GM23338 (cell line): ENCODE measurements at regions not wholly inside any gene's neighbourhood (a gene's known extent, or its start where the extent isn't known, plus 50 kb on each side); places are given as distances from the start of the nearest gene placed in this dataset.

ENCODE experiments used
- ATAC-seq: fragments of 200-7000 bp; cut with Tn5 transposase; 3 replicates; pipeline ENCODE4 v1.9.1; 2020
- DNase-seq: peaks from one replicate; pipeline ENCODE4 v3.0.0-alpha.2; 2015; ENCODE audit warnings: low spot score
- H2AFZ ChIP-seq: fragments of 200-600 bp; sonication (generic); 2 replicates; pipeline ENCODE4 v1.8.0; 2016; ENCODE audit warnings: antibody characterized with exemption, mild to moderate bottlenecking, moderate library complexity
- H3F3A ChIP-seq: fragments of 200-600 bp; sonication (generic); replicated peaks from 2 replicates; pipeline ENCODE4 v1.8.0; 2017; ENCODE audit warnings: antibody characterized with exemption, mixed run types, low read depth
- H3K27ac ChIP-seq: fragments of 200-600 bp; sonication (generic); 2 replicates; pipeline ENCODE4 v1.6.1; 2016; ENCODE audit warnings: low read depth
- H3K27me3 ChIP-seq: fragments of 200-600 bp; sonication (generic); 2 replicates; pipeline ENCODE4 v1.8.0; 2016; ENCODE audit warnings: mild to moderate bottlenecking, mixed run types, moderate library complexity; ENCODE audit not compliant: insufficient read depth
- H3K36me3 ChIP-seq: fragments of 200-600 bp; sonication (generic); 2 replicates; pipeline ENCODE4 v1.8.0; 2016; ENCODE audit warnings: mild to moderate bottlenecking; ENCODE audit not compliant: insufficient read depth
- H3K4me1 ChIP-seq: fragments of 200-600 bp; sonication (generic); 2 replicates; pipeline ENCODE4 v1.8.0; 2016; ENCODE audit warnings: mild to moderate bottlenecking, moderate library complexity; ENCODE audit not compliant: insufficient read depth
- H3K4me2 ChIP-seq: fragments of 200-600 bp; sonication (generic); 2 replicates; pipeline ENCODE4 v1.7.1; 2017; ENCODE audit warnings: mixed run types
- H3K4me3 ChIP-seq: fragments of 200-600 bp; sonication (generic); 2 replicates; pipeline ENCODE4 v1.6.1; 2016; ENCODE audit warnings: mixed run types
- H3K79me2 ChIP-seq: fragments of 200-600 bp; sonication (generic); replicated peaks from 2 replicates; pipeline ENCODE4 v1.8.0; 2017; ENCODE audit warnings: mild to moderate bottlenecking; ENCODE audit not compliant: insufficient read depth
- H3K9me2 ChIP-seq: fragments of 200-600 bp; sonication (generic); 2 replicates; pipeline ENCODE4 v1.8.0; 2017; ENCODE audit not compliant: insufficient read depth
- H4K20me1 ChIP-seq: fragments of 200-600 bp; sonication (generic); replicated peaks from 2 replicates; pipeline ENCODE4 v1.8.0; 2017; ENCODE audit warnings: mild to moderate bottlenecking; ENCODE audit not compliant: insufficient read depth
- H3K27ac Mint-ChIP-seq: 2 replicates; pipeline ENCODE4 v1.8.0; 2020; ENCODE audit warnings: inconsistent platforms, mild to moderate bottlenecking, moderate library complexity, mixed read lengths
- H3K27me3 Mint-ChIP-seq: 3 replicates; pipeline ENCODE4 v1.8.0; 2022; ENCODE audit warnings: low read depth, mild to moderate bottlenecking, moderate library complexity, mixed read lengths, inconsistent platforms; ENCODE audit not compliant: insufficient read depth, poor library complexity
- H3K36me3 Mint-ChIP-seq: 3 replicates; pipeline ENCODE4 v1.8.0; 2021; ENCODE audit warnings: low read depth, mild to moderate bottlenecking, inconsistent platforms, moderate library complexity, mixed read lengths
- H3K4me1 Mint-ChIP-seq: 3 replicates; pipeline ENCODE4 v1.8.0; 2020; ENCODE audit warnings: mild to moderate bottlenecking, inconsistent platforms, mixed read lengths
- H3K4me3 Mint-ChIP-seq: 3 replicates; pipeline ENCODE4 v1.8.0; 2021; ENCODE audit warnings: moderate library complexity, mild to moderate bottlenecking, inconsistent platforms, mixed read lengths
- H3K9me3 Mint-ChIP-seq: 3 replicates; pipeline ENCODE4 v1.8.0; 2020; ENCODE audit warnings: moderate library complexity, mild to moderate bottlenecking, inconsistent platforms, mixed read lengths
- CREB1 ChIP-seq: fragments of 250-450 bp; sonication (Bioruptor Pico); IDR thresholded peaks from 2 replicates; pipeline ENCODE4 v1.5.0; 2020; ENCODE audit warnings: low read depth, mild to moderate bottlenecking, moderate library complexity
- EZH2 ChIP-seq: fragments of 200-600 bp; sonication (generic); IDR thresholded peaks from one replicate; pipeline ENCODE4 v1.8.0; 2017; ENCODE audit warnings: antibody characterized with exemption, mild to moderate bottlenecking, low read depth; ENCODE audit not compliant: unreplicated experiment
- EZH2phosphoT487 ChIP-seq: fragments of 200-600 bp; sonication (generic); IDR thresholded peaks from one replicate; pipeline ENCODE4 v1.8.1; 2018; ENCODE audit warnings: antibody characterized with exemption; ENCODE audit not compliant: unreplicated experiment
- JUNB ChIP-seq: IDR thresholded peaks from one replicate; pipeline ENCODE4 v1.6.1; 2016; ENCODE audit warnings: antibody characterized with exemption; ENCODE audit not compliant: unreplicated experiment
- NANOG ChIP-seq: IDR thresholded peaks from 2 replicates; pipeline ENCODE4 v1.6.1; 2016; ENCODE audit warnings: antibody characterized with exemption, borderline replicate concordance
- POLR2AphosphoS5 ChIP-seq: IDR thresholded peaks from 2 replicates; pipeline ENCODE4 v1.6.1; 2016; ENCODE audit warnings: antibody characterized with exemption, low read depth
- STAT1 ChIP-seq: IDR thresholded peaks from one replicate; pipeline ENCODE4 v1.6.1; 2016; ENCODE audit warnings: antibody characterized with exemption; ENCODE audit not compliant: unreplicated experiment
- ZNF114 ChIP-seq: fragments of 250-450 bp; sonication (Bioruptor Pico); IDR thresholded peaks from 2 replicates; pipeline ENCODE4 v1.5.0; 2020; ENCODE audit warnings: mild to moderate bottlenecking, moderate library complexity
- ZNF331 ChIP-seq: fragments of 250-450 bp; sonication (Bioruptor Pico); IDR thresholded peaks from 2 replicates; pipeline ENCODE4 v1.5.0; 2020; ENCODE audit warnings: low read depth, mild to moderate bottlenecking, moderate library complexity
- TF ChIP-seq, protein P1 (sequence below), 2 experiments: fragments of 200-600 bp in 1 of 2; sonication (generic) in 1 of 2; conservative IDR thresholded peaks; 2 replicates each; pipeline versions ENCODE4 v1.5.1 to v1.6.1; 2016 to 2017; ENCODE audit warnings: antibody characterized with exemption in 2 of 2, low read depth in 2 of 2, mild to moderate bottlenecking in 2 of 2, moderate library complexity in 1 of 2
- TF ChIP-seq, protein P2 (sequence below): IDR thresholded peaks from 2 replicates; pipeline ENCODE4 v1.6.1; 2016; ENCODE audit warnings: antibody characterized with exemption
- TF ChIP-seq, protein P3 (sequence below): IDR thresholded peaks from one replicate; pipeline ENCODE4 v1.6.1; 2018; ENCODE audit warnings: antibody characterized with exemption; ENCODE audit not compliant: unreplicated experiment
- TF ChIP-seq, protein P4 (sequence below): fragments of 250-450 bp; sonication (Bioruptor Pico); IDR thresholded peaks from 2 replicates; pipeline ENCODE4 v1.5.0; 2020; ENCODE audit warnings: mild to moderate bottlenecking, moderate library complexity

GRCh38 chr2:8630676-8631464 lies 51.0 kb upstream of the ID2 start:
- no peak overlapping the region for H3K4me3 ChIP-seq
- no peak overlapping the region for H2AFZ ChIP-seq
- Mint-ChIP-seq H3K4me1 (peaks cover 2% of the 10 kb centered on the region; the same call in 1 of the 3 replicates), H3K9me3 (no peaks in the 10 kb centered on the region), H3K4me3 (no peak overlapping the region), H3K27ac (no peak overlapping the region), H3K36me3 (no peaks in the 10 kb centered on the region; the same call in 2 of the 3 replicates), H3K27me3 (peaks cover 2% of the 10 kb centered on the region)
- no peak overlapping the region for H3K27ac ChIP-seq
- H3F3A ChIP-seq, result no peaks in the 10 kb centered on the region
- H3K79me2 ChIP-seq, result no peaks in the 10 kb centered on the region
- H3K27me3 ChIP-seq, result no peaks in the 10 kb centered on the region
- no peak overlapping the region for H3K4me2 ChIP-seq
- DNase-seq, result no peak
- H3K9me2 ChIP-seq, result no peaks in the 10 kb centered on the region
- H4K20me1 ChIP-seq, result no peaks in the 10 kb centered on the region
- ATAC-seq, result no peak
- no peaks in the 10 kb centered on the region for H3K36me3 ChIP-seq
- TF ChIP-seq STAT1 (no peak), POLR2AphosphoS5 (no peak), NANOG (no peak), ZNF331 (CRISPR knock-in tag) (no peak), ZNF114 (CRISPR knock-in tag) (no peak), CREB1 (CRISPR knock-in tag) (no peak), EZH2 (no peak), EZH2phosphoT487 (no peak), JUNB (no peak)
- TF ChIP-seq, protein P1, sequence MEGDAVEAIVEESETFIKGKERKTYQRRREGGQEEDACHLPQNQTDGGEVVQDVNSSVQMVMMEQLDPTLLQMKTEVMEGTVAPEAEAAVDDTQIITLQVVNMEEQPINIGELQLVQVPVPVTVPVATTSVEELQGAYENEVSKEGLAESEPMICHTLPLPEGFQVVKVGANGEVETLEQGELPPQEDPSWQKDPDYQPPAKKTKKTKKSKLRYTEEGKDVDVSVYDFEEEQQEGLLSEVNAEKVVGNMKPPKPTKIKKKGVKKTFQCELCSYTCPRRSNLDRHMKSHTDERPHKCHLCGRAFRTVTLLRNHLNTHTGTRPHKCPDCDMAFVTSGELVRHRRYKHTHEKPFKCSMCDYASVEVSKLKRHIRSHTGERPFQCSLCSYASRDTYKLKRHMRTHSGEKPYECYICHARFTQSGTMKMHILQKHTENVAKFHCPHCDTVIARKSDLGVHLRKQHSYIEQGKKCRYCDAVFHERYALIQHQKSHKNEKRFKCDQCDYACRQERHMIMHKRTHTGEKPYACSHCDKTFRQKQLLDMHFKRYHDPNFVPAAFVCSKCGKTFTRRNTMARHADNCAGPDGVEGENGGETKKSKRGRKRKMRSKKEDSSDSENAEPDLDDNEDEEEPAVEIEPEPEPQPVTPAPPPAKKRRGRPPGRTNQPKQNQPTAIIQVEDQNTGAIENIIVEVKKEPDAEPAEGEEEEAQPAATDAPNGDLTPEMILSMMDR (conservative IDR thresholded peaks at IDR 0.05; ENCODE audit: low read depth in 2 of 2), result no peak
- TF ChIP-seq, protein P2, sequence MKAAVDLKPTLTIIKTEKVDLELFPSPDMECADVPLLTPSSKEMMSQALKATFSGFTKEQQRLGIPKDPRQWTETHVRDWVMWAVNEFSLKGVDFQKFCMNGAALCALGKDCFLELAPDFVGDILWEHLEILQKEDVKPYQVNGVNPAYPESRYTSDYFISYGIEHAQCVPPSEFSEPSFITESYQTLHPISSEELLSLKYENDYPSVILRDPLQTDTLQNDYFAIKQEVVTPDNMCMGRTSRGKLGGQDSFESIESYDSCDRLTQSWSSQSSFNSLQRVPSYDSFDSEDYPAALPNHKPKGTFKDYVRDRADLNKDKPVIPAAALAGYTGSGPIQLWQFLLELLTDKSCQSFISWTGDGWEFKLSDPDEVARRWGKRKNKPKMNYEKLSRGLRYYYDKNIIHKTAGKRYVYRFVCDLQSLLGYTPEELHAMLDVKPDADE, result no peak
- TF ChIP-seq, protein P3, sequence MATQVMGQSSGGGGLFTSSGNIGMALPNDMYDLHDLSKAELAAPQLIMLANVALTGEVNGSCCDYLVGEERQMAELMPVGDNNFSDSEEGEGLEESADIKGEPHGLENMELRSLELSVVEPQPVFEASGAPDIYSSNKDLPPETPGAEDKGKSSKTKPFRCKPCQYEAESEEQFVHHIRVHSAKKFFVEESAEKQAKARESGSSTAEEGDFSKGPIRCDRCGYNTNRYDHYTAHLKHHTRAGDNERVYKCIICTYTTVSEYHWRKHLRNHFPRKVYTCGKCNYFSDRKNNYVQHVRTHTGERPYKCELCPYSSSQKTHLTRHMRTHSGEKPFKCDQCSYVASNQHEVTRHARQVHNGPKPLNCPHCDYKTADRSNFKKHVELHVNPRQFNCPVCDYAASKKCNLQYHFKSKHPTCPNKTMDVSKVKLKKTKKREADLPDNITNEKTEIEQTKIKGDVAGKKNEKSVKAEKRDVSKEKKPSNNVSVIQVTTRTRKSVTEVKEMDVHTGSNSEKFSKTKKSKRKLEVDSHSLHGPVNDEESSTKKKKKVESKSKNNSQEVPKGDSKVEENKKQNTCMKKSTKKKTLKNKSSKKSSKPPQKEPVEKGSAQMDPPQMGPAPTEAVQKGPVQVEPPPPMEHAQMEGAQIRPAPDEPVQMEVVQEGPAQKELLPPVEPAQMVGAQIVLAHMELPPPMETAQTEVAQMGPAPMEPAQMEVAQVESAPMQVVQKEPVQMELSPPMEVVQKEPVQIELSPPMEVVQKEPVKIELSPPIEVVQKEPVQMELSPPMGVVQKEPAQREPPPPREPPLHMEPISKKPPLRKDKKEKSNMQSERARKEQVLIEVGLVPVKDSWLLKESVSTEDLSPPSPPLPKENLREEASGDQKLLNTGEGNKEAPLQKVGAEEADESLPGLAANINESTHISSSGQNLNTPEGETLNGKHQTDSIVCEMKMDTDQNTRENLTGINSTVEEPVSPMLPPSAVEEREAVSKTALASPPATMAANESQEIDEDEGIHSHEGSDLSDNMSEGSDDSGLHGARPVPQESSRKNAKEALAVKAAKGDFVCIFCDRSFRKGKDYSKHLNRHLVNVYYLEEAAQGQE, result no peak
- TF ChIP-seq, protein P4, sequence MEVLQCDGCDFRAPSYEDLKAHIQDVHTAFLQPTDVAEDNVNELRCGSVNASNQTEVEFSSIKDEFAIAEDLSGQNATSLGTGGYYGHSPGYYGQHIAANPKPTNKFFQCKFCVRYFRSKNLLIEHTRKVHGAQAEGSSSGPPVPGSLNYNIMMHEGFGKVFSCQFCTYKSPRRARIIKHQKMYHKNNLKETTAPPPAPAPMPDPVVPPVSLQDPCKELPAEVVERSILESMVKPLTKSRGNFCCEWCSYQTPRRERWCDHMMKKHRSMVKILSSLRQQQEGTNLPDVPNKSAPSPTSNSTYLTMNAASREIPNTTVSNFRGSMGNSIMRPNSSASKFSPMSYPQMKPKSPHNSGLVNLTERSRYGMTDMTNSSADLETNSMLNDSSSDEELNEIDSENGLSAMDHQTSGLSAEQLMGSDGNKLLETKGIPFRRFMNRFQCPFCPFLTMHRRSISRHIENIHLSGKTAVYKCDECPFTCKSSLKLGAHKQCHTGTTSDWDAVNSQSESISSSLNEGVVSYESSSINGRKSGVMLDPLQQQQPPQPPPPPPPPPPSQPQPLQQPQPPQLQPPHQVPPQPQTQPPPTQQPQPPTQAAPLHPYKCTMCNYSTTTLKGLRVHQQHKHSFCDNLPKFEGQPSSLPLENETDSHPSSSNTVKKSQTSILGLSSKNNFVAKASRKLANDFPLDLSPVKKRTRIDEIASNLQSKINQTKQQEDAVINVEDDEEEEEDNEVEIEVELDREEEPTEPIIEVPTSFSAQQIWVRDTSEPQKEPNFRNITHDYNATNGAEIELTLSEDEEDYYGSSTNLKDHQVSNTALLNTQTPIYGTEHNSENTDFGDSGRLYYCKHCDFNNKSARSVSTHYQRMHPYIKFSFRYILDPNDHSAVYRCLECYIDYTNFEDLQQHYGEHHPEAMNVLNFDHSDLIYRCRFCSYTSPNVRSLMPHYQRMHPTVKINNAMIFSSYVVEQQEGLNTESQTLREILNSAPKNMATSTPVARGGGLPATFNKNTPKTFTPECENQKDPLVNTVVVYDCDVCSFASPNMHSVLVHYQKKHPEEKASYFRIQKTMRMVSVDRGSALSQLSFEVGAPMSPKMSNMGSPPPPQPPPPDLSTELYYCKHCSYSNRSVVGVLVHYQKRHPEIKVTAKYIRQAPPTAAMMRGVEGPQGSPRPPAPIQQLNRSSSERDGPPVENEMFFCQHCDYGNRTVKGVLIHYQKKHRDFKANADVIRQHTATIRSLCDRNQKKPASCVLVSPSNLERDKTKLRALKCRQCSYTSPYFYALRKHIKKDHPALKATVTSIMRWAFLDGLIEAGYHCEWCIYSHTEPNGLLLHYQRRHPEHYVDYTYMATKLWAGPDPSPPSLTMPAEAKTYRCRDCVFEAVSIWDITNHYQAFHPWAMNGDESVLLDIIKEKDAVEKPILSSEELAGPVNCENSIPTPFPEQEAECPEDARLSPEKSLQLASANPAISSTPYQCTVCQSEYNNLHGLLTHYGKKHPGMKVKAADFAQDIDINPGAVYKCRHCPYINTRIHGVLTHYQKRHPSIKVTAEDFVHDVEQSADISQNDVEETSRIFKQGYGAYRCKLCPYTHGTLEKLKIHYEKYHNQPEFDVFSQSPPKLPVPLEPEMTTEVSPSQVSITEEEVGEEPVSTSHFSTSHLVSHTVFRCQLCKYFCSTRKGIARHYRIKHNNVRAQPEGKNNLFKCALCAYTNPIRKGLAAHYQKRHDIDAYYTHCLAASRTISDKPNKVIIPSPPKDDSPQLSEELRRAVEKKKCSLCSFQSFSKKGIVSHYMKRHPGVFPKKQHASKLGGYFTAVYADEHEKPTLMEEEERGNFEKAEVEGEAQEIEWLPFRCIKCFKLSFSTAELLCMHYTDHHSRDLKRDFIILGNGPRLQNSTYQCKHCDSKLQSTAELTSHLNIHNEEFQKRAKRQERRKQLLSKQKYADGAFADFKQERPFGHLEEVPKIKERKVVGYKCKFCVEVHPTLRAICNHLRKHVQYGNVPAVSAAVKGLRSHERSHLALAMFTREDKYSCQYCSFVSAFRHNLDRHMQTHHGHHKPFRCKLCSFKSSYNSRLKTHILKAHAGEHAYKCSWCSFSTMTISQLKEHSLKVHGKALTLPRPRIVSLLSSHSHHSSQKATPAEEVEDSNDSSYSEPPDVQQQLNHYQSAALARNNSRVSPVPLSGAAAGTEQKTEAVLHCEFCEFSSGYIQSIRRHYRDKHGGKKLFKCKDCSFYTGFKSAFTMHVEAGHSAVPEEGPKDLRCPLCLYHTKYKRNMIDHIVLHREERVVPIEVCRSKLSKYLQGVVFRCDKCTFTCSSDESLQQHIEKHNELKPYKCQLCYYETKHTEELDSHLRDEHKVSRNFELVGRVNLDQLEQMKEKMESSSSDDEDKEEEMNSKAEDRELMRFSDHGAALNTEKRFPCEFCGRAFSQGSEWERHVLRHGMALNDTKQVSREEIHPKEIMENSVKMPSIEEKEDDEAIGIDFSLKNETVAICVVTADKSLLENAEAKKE (CRISPR knock-in tag), result no peak
- peaks cover under 1% of the 10 kb centered on the region; the same call in 1 of the 2 replicates for H3K4me1 ChIP-seq
